HL-60 (cell line): ENCODE measurements at regions not wholly inside any gene's neighbourhood (a gene's known extent, or its start where the extent isn't known, plus 50 kb on each side); places are given as distances from the start of the nearest gene placed in this dataset.

Experiments used
- DNase-seq, 2 experiments: peaks; one replicate each; pipeline ENCODE4 v3.0.0-alpha.2; 2010 to 2020; ENCODE audit warnings: low read depth in 1 of 2, low spot score in 1 of 2
- H3K27ac ChIP-seq: fragments of 250-450 bp; sonication (Bioruptor Pico); replicated peaks from 2 replicates; pipeline ENCODE4 v1.5.1; 2020; ENCODE audit warnings: mild to moderate bottlenecking, moderate library complexity
- H3K27me3 ChIP-seq: fragments of 250-450 bp; sonication (Bioruptor Pico); 2 replicates; pipeline ENCODE4 v1.5.1; 2021; ENCODE audit warnings: mild to moderate bottlenecking, moderate library complexity; ENCODE audit not compliant: insufficient read depth, poor library complexity, severe bottlenecking
- H3K4me3 ChIP-seq: replicated peaks from 2 replicates; pipeline ENCODE4 v1.5.1; 2011; ENCODE audit warnings: mild to moderate bottlenecking, control low read depth, low read length; ENCODE audit not compliant: insufficient read depth
- CTCF ChIP-seq: IDR thresholded peaks from one replicate; pipeline ENCODE4 v1.5.1; 2011; ENCODE audit warnings: low read length, control low read depth, inconsistent platforms; ENCODE audit not compliant: insufficient read depth
- GABPA ChIP-seq: IDR thresholded peaks from 2 replicates; pipeline ENCODE4 v1.6.1; 2012; ENCODE audit warnings: low read depth
- POLR2AphosphoS5 ChIP-seq: IDR thresholded peaks from 2 replicates; pipeline ENCODE4 v1.6.1; 2012; ENCODE audit warnings: low read depth
- REST ChIP-seq: IDR thresholded peaks from 2 replicates; pipeline ENCODE4 v1.6.1; 2012; ENCODE audit warnings: low read depth; ENCODE audit not compliant: insufficient replicate concordance
- SPI1 ChIP-seq: IDR thresholded peaks from 2 replicates; pipeline ENCODE4 v1.6.1; 2012; ENCODE audit warnings: low read depth, mild to moderate bottlenecking, borderline replicate concordance

- no peak for DNase-seq
- H3K27ac ChIP-seq, result no peak overlapping the region
- H3K27me3 ChIP-seq, result peaks cover 7% of the 10 kb centered on the region
- no peak overlapping the region for H3K4me3 ChIP-seq
- TF ChIP-seq SPI1 (no peak), REST (no peak), GABPA (no peak), CTCF (no peak), POLR2AphosphoS5 (no peak)
Measured at GRCh38 chr6:74130641-74131040, 434.6 kb downstream of the CD109 start.

GRCh38 chr6:74128536-74128935, 432.5 kb downstream of the CD109 start:
- DNase-seq, result no peak
- no peak overlapping the region for H3K27ac ChIP-seq
- H3K27me3 ChIP-seq, result peaks cover 7% of the 10 kb centered on the region
- no peak for TF ChIP-seq CTCF
- no peak for TF ChIP-seq POLR2AphosphoS5
- no peak for TF ChIP-seq SPI1
- no peak for TF ChIP-seq GABPA
- TF ChIP-seq REST, result no peak
- H3K4me3 ChIP-seq, result no peak overlapping the region

- DNase-seq, result no peak
- no peak overlapping the region for H3K4me3 ChIP-seq
- TF ChIP-seq REST, result no peak
- no peak for TF ChIP-seq GABPA
- no peak for TF ChIP-seq CTCF
- TF ChIP-seq POLR2AphosphoS5, result no peak
- TF ChIP-seq SPI1, result no peak
- no peak overlapping the region for H3K27ac ChIP-seq
- no peaks in the 10 kb centered on the region for H3K27me3 ChIP-seq
Measured at GRCh38 chr6:74117113-74117512, 421.1 kb downstream of the CD109 start.
